GM18909 (cell line): ENCODE measurements at regions not wholly inside any gene's neighbourhood (a gene's known extent, or its start where the extent isn't known, plus 50 kb on each side); places are given as distances from the start of the nearest gene placed in this dataset.

Experiments used
- ATAC-seq: cut with Tn5 transposase; IDR thresholded peaks from one replicate; pipeline ENCODE4 v1.9.1; 2021; ENCODE audit warnings: mild to moderate bottlenecking; ENCODE audit not compliant: unreplicated experiment, poor library complexity

DNA sequence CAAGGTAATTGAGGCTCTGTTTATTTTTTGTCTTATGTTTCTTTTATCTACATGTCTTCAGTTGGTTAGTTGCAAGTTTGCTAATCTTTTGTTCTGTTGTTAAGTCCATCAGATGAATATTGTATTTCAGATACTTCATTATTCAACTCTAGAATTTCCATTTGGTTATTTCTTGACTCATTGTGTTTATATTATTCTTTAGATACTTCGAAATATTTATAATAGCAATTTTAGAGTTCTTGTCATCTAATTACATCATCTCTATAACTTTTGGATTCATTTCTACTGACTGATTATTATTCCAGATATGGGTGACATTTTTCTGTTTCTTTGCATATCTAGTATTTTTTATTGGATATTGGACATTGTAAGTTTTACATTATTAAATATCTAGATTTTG is 405.6 kb downstream of the PLPP3 start:
- no peak for ATAC-seq

DNA sequence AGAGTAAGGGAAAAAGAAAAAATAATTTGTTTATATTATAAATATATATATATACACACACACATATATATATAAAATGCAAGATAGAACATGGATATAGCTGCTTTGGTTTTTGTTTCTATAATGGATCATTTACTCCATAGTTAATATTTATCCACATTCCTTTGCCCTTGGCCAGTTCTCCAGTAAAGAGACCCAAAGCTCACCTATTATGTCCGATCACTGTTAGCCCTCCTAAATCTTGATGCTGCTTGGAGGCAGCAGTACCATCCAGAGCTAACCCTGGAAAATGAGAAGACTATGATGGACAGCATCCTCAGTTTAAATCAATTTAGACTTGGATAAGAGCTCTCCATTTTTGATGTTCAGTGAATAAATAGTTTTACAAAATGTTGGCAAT is 407.7 kb downstream of the PLPP3 start:
- ATAC-seq = no peak

GRCh38 chr1:56170784-56171320 is 408.5 kb downstream of the PLPP3 start:
- ATAC-seq = no peak

- ATAC-seq = no peak
Measured at GRCh38 chr1:56169856-56170255, 409.5 kb downstream of the PLPP3 start.

DNA sequence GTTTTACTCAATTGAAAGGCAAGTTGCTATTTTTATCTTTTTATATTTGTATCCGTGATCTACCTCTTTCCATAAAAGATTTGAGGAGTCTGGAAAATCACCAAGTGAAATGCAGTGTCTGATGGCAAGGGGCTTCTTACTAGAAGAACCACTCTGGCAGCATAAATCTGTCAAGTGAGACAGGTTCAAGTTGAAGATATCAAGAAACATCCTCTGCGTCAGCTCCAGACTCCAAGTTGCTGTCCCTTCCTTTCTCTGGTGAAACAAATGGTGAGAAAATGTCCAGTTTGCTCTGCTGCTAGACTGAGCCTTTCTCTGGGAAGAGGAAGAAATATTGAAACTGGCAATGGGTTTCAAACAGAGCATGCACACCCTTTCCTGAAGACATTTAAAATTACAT is 411.2 kb downstream of the PLPP3 start:
- ATAC-seq = no peak

- no peak for ATAC-seq
Measured at GRCh38 chr1:56167596-56167995, 411.8 kb downstream of the PLPP3 start.

DNA sequence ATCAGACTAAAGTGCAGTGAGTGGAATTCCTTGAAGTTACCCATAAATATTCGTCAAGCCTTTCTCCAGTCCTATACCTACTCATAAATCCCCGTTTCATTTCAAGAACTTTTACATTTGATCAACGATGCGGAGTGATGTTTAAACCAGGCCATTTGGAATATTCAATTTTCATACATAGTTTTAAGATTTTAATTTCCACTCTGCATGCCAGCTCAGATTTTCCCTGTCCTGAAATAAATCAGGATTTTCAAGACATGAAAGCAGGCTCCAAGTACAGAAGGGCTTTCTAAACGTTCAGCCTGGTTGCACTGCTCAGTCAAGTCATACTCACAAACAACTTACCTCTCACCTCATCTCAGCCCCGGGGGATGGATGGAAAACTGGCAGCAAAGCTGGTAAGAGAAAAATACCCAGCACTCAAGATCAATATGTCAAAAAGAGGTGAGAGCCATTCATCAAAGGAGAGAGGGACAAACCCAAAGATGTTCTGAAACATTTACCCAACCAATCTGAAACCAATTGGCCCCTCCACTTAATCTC is 418.5 kb downstream of the PLPP3 start:
- ATAC-seq = no peak

DNA sequence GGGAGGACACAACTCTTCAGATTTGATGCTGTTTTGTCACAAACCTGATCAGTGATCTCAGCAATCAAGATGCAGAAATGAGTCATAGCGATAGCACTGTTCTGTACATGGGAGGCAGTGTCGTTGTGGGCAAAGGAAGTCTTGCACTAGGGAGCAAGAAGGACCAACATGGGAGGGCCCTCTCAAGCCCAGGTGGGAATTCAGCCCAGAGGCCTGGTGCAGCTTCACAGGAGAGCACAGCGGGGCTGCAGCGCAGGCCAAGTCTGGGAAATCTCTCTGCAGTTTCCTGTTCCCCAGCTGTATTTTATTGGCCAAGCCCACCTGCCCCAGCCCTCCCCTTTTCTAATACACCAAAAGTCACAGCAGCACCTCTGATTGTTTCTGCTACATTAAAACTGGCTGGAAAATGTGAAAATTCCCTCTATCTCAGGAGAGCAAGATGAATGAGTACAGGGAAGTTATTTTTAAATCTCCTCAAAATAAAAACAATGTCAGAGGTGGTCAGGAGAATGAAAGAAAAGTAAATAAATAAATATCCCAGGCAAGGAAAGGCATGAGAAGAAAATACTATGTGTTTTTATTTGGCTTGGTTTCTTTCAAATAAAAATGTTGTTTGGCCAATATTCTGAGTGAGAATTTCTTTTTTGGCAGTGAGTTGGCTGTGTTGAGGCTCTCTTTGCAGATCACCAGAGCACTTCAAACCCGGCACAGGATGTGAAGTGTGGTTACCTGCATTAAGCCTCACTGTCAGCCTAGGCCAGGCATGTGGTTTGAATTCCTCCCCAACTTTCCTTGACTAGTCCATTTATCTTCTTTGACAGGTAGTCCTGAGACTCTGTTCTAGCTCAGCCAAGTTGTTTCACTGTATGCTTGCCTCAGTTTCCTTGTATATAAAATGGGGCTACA is 422.1 kb downstream of the PLPP3 start:
- ATAC-seq = no peak

- no peak for ATAC-seq
Measured at GRCh38 chr1:56153276-56153675, 426.1 kb downstream of the PLPP3 start.

- no peak for ATAC-seq
Measured at GRCh38 chr1:56152635-56153034, 426.7 kb downstream of the PLPP3 start.

GRCh38 chr1:56151402-56151801 is 428.0 kb downstream of the PLPP3 start:
- ATAC-seq = no peak

- ATAC-seq = no peak
Measured at GRCh38 chr1:56150441-56151215, 428.7 kb downstream of the PLPP3 start.

GRCh38 chr1:56149761-56150160 is 429.6 kb downstream of the PLPP3 start:
- ATAC-seq = no peak

GRCh38 chr1:56148326-56149193 is 430.8 kb downstream of the PLPP3 start:
- ATAC-seq = no peak

DNA sequence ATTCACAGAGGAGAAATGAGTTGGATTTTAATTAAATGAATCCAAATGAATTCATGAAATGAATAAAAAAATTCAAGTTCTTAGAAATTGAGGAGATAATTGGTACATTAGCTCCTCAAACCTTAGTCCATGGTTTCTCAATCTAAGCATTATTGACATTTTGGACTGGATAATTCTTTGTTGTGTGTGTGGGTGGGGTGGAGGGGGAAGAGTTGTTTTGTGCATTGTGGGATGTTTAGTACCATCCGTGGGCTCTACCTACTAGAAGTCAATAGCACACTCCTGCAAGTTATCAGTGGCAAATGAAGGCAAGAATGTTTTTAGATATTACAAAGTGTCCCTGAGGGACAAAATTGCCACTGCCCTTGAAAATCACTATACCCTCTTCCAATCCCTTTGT is 431.9 kb downstream of the PLPP3 start:
- no peak for ATAC-seq

- no peak for ATAC-seq
Measured at GRCh38 chr1:56147034-56147433, 432.3 kb downstream of the PLPP3 start.

DNA sequence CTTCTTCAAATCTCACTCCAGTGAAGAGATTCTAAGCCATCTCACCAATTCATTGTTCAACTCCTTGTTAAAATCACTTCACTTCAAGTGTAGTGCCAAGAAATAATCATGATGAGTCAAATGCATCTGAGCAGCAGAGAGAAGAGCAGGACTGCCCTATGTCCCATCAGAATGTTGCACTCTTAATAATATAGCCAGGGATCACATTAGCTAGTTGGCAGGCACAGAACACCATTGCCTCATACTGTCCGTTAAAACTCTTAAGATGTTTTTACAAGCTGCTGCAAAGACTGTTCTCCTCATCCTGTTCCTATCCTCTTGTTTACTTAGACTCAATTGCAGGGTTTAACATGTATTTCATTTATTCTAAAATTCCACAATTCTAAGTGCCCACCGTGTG is 432.9 kb downstream of the PLPP3 start:
- no peak for ATAC-seq

DNA sequence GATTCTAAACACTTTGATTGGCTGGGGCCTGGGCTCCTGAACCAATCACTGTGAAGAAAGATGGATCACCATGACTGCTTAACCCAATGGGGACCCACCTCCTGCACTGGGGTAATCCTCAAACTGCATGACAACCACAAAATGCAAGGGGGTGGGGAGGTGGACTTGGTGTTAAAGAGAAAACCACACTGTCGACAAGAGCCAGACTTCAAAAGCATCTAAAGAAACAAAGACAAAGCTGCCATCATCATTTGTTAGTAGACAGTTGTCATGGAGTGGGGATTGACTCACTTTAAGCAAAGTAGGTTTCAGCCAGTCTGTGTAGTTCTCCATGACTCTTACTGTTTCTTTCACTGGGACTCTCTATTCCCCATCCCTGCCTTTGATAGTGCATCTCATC is 433.8 kb downstream of the PLPP3 start:
- no peak for ATAC-seq

GRCh38 chr1:56142301-56142700 is 437.1 kb downstream of the PLPP3 start:
- no peak for ATAC-seq

- no peak for ATAC-seq
Measured at GRCh38 chr1:56139836-56140235, 439.5 kb downstream of the PLPP3 start.
